Activated T-cell treated with anti-CD3 and anti-CD28 coated beads, Interleukin-2, amount 50 U/mL, for 1 hour (primary cell): ENCODE measurements at regions not wholly inside any gene's neighbourhood (a gene's known extent, or its start where the extent isn't known, plus 50 kb on each side); places are given as distances from the start of the nearest gene placed in this dataset.

Experiments
- DNase-seq: peaks from one replicate; pipeline ENCODE4 v3.0.0-alpha.2; 2020

GRCh38 chr1:116299248-116299647, 73.8 kb upstream of the ATP1A1 start:
- DNase-seq = no peak

DNA sequence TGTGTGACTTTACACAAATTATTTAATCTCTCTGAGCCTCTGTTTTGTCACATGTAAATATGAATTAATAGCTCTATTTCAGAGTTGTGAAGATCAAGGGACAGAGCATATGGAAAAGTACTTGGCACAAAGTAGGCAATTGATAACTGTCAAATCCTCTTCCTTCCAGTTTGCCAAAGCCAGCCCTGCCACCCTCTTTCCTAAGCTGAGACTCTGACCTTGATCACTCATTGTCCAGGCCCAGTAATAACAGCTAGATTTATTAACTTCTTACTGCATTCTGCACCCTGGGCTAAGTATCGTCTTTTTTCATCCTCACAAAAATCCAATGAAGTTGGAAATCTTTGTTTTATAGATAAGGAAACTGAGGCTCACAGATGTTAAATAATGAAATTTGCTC, 70.8 kb upstream of the ATP1A1 start:
- DNase-seq = no peak

DNA sequence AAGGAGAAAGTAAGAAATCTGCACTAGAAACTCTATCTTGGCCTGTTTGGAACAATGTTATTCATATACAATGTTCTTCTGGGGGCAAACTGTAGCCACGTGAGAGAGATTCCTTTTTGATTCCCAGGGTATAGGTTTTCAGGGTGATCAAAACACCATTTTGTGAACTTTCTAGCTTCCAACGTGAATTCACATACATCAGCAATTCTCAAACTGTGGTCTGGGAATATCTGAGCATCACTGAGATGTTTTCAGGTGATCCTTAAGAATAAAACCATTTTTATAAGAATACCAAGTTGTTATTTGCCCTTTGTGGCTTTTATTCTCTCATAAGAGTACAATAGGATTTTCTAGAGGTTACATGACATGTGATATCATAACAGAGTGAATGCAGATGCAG, 66.9 kb upstream of the ATP1A1 start:
- no peak for DNase-seq

- no peak for DNase-seq
These were observed 66.1 kb upstream of the ATP1A1 start for GRCh38 chr1:116306840-116307442.

DNA sequence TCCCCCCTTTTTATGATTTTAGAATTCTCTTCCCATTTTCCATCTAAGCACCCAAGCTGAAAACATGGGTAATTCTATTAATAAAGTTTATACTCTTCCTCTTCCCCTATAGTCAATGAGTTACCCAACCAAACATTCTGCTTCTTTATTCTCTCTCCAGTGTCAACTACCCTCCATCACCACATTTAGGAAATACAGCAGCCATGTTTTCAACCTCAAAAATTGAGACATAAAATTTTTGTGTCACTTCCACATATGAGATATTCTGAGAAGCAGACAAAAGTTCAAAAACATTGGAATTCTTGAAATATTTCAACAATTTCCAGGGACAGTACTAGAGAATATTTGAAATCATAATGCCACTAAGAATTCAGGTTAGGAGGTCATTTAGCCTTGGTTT, 64.8 kb upstream of the ATP1A1 start:
- no peak for DNase-seq

GRCh38 chr1:116309090-116309870, 63.8 kb upstream of the ATP1A1 start:
- DNase-seq = no peak

DNA sequence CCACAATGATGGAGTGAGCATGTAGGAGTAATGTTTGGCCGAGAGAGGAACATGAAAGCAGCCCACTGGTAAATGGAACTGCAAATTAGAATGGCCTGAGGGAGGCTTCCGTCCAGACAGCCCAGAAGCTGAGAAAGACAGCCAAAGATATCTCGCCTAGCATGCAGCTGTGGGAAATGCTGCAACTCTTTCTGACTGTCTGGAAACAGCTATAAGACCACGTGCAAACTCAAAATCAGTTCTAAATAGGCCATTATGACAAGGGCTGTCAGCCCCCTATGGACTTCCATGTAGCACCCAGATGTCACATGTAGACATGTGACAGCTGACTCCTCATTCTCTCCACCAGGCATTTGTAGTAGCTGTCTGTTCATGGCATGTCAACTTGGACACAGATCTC, 62.9 kb upstream of the ATP1A1 start:
- DNase-seq = no peak

- DNase-seq = no peak
These were observed 61.9 kb upstream of the ATP1A1 start for GRCh38 chr1:116311193-116311592.

GRCh38 chr1:116311756-116312680, 61.0 kb upstream of the ATP1A1 start:
- DNase-seq = no peak

- no peak for DNase-seq
These were observed 60.4 kb upstream of the ATP1A1 start for GRCh38 chr1:116312681-116313069.

DNA sequence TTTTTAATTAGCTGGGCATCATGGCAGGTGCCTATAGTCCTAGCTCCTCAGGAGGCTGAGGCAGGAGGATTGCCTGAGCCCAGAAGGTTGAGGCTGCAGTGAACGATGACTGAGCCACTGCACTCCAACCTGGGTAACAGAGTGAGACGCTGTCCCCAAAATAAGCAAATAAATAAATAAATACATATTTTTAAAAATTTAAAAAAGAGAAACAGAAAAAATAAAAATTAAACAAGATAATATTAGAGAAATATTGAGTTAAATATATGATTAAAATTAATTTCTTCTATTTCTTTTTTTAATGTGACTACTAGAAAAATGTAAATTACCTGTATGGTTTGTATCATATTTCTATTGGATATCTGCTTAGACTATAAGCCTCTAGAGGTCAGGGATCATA, 59.3 kb upstream of the ATP1A1 start:
- DNase-seq = no peak

DNA sequence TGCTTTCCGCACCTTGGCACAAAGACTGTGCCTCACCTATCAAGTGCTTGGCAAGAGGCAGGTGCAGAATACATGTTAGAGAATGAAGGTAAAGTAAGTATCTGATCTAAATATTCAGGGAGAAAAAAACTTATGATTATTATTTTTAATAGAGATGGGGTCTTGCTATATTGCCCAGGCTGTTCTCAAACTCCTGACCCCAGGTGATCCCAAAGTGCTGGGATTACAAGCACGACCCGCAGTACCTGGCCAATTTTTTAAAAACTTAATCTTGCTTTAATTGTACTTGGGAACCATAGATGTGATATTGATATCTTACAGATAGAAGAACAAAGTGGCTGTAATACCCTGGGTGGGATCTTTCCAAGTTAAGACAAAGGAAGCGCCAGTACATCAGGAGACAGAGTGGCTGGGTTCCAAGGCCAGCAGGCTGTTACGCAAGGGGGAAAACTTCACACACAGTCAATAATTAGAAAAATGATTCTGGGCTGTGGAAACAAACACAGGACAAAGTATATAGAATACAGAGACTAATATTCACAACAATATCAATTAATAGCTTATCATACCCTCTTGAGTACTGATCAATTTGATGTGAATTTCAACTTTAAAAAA, 58.6 kb upstream of the ATP1A1 start:
- DNase-seq = no peak

- no peak for DNase-seq
These were observed 56.7 kb upstream of the ATP1A1 start for GRCh38 chr1:116316373-116316772.

DNA sequence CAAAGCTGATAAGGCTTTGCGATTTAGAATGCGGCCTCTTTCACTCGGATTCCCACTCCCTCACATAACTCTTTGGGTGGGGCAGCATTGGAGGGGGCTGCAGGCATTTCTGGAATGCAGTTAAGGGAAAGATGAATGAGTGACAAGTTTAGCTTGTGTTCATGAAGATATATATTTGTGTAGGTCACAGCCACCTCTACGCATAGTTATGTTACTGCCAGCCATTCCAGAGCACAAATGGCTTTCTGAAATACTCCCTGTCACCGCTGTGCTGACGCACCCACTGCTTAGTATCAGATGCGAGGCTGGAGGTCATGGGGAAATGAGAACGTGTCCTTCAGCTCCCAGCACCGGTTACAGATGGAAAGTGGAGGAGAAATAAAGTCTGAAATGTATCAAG, 54.1 kb upstream of the ATP1A1 start:
- DNase-seq = no peak

GRCh38 chr1:116320874-116321273, 52.2 kb upstream of the ATP1A1 start:
- no peak for DNase-seq

DNA sequence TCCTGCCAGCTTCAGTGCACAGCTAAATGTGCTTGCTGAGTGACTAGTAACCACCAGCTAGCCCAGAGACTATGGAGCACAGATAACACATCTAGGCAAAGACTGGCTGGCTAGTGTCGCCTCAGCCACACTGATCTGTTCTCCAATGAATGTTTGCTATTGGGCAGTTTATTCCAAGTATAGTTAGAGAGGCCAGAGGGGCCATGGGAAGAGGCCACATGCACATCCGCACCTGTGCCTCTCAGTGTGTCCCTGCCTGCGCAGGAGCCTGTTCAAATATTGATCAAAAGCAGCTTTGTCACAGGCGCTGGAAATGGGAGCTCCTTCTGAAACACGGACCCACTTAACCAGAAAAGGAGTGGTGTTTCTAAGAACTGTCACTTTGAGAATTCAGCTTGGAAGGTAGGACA, 51.3 kb upstream of the ATP1A1 start:
- no peak for DNase-seq

DNA sequence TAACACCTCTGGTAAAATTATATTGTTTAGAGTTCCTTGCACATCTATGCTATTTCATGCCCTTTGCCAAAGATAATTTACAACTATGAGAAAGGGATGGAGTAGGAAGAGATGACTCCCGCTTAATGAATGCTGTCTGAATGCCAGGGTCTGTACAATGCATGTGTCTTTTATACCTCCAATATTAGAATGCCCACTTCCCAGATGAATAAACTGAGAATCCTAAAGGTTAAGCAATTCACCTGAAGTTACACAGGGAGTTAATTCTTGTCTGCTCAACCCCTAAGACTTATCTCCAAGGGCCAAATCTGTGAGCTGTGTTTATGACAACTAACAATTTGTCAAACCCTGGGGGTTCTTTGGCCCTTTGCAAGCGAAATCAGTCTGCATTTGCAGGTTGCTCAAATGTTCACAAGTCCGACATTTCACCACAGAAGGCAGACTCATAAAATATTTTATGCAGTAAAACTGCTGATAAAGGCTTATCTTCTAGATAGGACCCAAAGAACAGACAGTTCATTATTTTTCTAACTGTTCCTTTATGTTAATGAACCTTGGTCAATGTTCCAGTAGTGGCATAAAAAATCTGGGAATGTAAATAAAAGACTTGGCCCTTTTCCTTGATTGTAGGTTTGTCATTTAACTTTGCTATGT, 50.2 kb upstream of the ATP1A1 start:
- DNase-seq = no peak
